ENCODE measurements at regions not wholly inside any gene's neighbourhood (a gene's known extent, or its start where the extent isn't known, plus 50 kb on each side); places are given as distances from the start of the nearest gene placed in this dataset.

DNA sequence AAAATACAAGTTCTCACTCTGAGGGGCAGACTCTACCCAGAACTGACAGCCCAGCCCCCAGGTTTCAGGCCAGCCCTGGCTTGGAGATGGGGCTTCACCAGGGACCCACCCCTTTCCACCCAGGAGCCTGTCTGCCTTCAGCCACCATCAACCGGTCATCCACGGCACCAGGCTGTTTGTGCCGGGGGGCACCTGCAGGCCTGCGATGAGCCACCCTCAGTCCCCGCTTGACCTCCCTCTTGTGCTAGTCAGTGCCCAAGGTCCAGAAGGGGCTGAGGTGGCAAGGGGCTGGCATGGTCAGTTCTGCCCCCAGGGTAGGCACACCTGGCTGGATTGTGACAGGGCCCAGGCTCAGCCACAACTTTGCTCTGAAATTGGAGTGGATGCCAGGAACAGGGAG lies 82.1 kb downstream of the ADRA2C start:
- Histone ChIP-seq H3K4me1 (ENCODE audit: insufficient read depth, low read length) (no peaks in the 10 kb centered on the region), H3K79me2 (ENCODE audit: insufficient read depth, low read length) (no peaks in the 10 kb centered on the region), H2AFZ (ENCODE audit: low read depth, low read length) (no peak overlapping the region), H3K4me3 (ENCODE audit: insufficient read depth, low read depth, low read length) (no peak overlapping the region), H3K36me3 (ENCODE audit: insufficient read depth, low read length) (no peaks in the 10 kb centered on the region), H3K4me2 (ENCODE audit: low read length) (no peak overlapping the region), H3K9me3 (ENCODE audit: insufficient read depth, low read depth, low read length) (no peaks in the 10 kb centered on the region), H3K27ac (ENCODE audit: low read depth, low read length) (no peak overlapping the region), H3K9ac (ENCODE audit: low read length) (no peak overlapping the region), H4K20me1 (ENCODE audit: insufficient read depth, low read length) (no peaks in the 10 kb centered on the region), H3K27me3 (ENCODE audit: insufficient read depth, low read length) (peaks cover 7% of the 10 kb centered on the region)
- H3K27ac Mint-ChIP-seq (ENCODE audit: unreplicated experiment) = no peak overlapping the region
- DNase-seq (ENCODE audit: low read depth) (no peak), FAIRE-seq (no peak)
- H3K4me3 Mint-ChIP-seq (ENCODE audit: unreplicated experiment) = no peak overlapping the region
- peaks cover 16% of the 10 kb centered on the region for H3K9me3 Mint-ChIP-seq (ENCODE audit: unreplicated experiment)
- H3K36me3 Mint-ChIP-seq (ENCODE audit: low read depth, unreplicated experiment) = no peaks in the 10 kb centered on the region
- H3K27me3 Mint-ChIP-seq (ENCODE audit: low read depth, unreplicated experiment) = peaks cover 55% of the 10 kb centered on the region
- H3K4me1 Mint-ChIP-seq (ENCODE audit: low read depth, unreplicated experiment) = no peaks in the 10 kb centered on the region
- TF ChIP-seq EZH2 (IDR thresholded peaks at IDR 0.05; ENCODE audit: insufficient read depth, low read length) = no peak
- TF ChIP-seq, protein P1, sequence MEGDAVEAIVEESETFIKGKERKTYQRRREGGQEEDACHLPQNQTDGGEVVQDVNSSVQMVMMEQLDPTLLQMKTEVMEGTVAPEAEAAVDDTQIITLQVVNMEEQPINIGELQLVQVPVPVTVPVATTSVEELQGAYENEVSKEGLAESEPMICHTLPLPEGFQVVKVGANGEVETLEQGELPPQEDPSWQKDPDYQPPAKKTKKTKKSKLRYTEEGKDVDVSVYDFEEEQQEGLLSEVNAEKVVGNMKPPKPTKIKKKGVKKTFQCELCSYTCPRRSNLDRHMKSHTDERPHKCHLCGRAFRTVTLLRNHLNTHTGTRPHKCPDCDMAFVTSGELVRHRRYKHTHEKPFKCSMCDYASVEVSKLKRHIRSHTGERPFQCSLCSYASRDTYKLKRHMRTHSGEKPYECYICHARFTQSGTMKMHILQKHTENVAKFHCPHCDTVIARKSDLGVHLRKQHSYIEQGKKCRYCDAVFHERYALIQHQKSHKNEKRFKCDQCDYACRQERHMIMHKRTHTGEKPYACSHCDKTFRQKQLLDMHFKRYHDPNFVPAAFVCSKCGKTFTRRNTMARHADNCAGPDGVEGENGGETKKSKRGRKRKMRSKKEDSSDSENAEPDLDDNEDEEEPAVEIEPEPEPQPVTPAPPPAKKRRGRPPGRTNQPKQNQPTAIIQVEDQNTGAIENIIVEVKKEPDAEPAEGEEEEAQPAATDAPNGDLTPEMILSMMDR (IDR thresholded peaks at IDR 0.05; ENCODE audit: insufficient read depth, low read depth, low read length) = no peak

DNA sequence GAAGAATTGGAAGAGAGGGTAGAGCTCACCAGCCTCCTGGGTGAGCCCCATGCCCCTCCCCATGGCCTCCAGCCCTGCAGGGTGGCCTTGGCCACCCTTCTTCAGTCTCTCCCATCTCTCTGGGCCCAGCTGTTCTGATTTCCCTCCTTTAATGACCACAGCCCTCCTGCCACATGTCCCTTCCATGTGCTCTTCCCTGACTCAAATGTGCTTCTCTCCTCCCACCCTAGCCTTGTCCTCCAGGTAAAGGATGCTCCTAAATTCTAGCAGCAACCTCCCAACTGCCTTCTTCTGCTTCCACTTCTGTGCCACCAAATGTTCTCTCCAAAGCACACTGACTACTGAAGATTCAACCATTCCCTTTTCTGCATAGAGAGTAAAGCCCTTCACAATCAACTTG lies 83.0 kb downstream of the ADRA2C start:
- Histone ChIP-seq H3K4me2 (ENCODE audit: low read length) (no peak overlapping the region), H2AFZ (ENCODE audit: low read depth, low read length) (no peak overlapping the region), H3K36me3 (ENCODE audit: insufficient read depth, low read length) (no peaks in the 10 kb centered on the region), H3K9me3 (ENCODE audit: insufficient read depth, low read depth, low read length) (no peaks in the 10 kb centered on the region), H3K4me3 (ENCODE audit: insufficient read depth, low read depth, low read length) (no peak overlapping the region), H3K27me3 (ENCODE audit: insufficient read depth, low read length) (peaks cover 2% of the 10 kb centered on the region), H3K27ac (ENCODE audit: low read depth, low read length) (no peak overlapping the region), H3K79me2 (ENCODE audit: insufficient read depth, low read length) (no peaks in the 10 kb centered on the region), H3K9ac (ENCODE audit: low read length) (no peak overlapping the region), H3K4me1 (ENCODE audit: insufficient read depth, low read length) (no peaks in the 10 kb centered on the region), H4K20me1 (ENCODE audit: insufficient read depth, low read length) (no peaks in the 10 kb centered on the region)
- TF ChIP-seq EZH2 (IDR thresholded peaks at IDR 0.05; ENCODE audit: insufficient read depth, low read length) = no peak
- TF ChIP-seq, protein P1 (IDR thresholded peaks at IDR 0.05; ENCODE audit: insufficient read depth, low read depth, low read length) = no peak
- H3K4me3 Mint-ChIP-seq (ENCODE audit: unreplicated experiment) = no peak overlapping the region
- no peaks in the 10 kb centered on the region for H3K36me3 Mint-ChIP-seq (ENCODE audit: low read depth, unreplicated experiment)
- FAIRE-seq (no peak), DNase-seq (ENCODE audit: low read depth) (no peak)
- H3K4me1 Mint-ChIP-seq (ENCODE audit: low read depth, unreplicated experiment) = no peaks in the 10 kb centered on the region
- peaks cover 16% of the 10 kb centered on the region for H3K9me3 Mint-ChIP-seq (ENCODE audit: unreplicated experiment)
- H3K27ac Mint-ChIP-seq (ENCODE audit: unreplicated experiment) = no peak overlapping the region
- peaks cover 55% of the 10 kb centered on the region for H3K27me3 Mint-ChIP-seq (ENCODE audit: low read depth, unreplicated experiment)

DNA sequence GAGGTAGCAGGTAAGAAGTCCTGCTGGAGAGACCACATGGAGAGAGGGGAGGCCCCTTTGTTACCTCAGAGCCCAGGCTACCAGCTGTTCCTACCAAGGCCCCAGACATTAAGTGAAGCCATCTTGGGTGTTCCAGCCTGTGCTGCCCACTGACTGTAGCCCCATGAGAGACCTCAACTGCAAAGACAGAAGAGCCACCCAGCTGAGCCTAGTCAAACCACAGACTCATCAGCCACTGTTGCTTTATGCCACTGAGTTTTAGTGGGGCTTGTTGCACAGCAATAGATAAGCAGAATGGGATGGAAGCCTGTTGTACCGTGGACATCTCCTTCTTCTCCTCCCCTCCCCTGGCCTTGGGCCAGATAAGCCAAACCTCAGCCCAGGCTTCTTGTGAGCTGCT lies 83.9 kb downstream of the ADRA2C start:
- H3K27me3 Mint-ChIP-seq (ENCODE audit: low read depth, unreplicated experiment) = peaks cover 62% of the 10 kb centered on the region
- no peak for TF ChIP-seq EZH2 (IDR thresholded peaks at IDR 0.05; ENCODE audit: insufficient read depth, low read length)
- TF ChIP-seq, protein P1 (IDR thresholded peaks at IDR 0.05; ENCODE audit: insufficient read depth, low read depth, low read length) = no peak
- no peaks in the 10 kb centered on the region for H3K36me3 Mint-ChIP-seq (ENCODE audit: low read depth, unreplicated experiment)
- Histone ChIP-seq H4K20me1 (ENCODE audit: insufficient read depth, low read length) (no peaks in the 10 kb centered on the region), H3K9me3 (ENCODE audit: insufficient read depth, low read depth, low read length) (no peaks in the 10 kb centered on the region), H3K4me1 (ENCODE audit: insufficient read depth, low read length) (no peaks in the 10 kb centered on the region), H2AFZ (ENCODE audit: low read depth, low read length) (no peak overlapping the region), H3K9ac (ENCODE audit: low read length) (no peak overlapping the region), H3K27ac (ENCODE audit: low read depth, low read length) (no peak overlapping the region), H3K36me3 (ENCODE audit: insufficient read depth, low read length) (no peaks in the 10 kb centered on the region), H3K27me3 (ENCODE audit: insufficient read depth, low read length) (peaks cover 2% of the 10 kb centered on the region), H3K4me2 (ENCODE audit: low read length) (no peak overlapping the region), H3K4me3 (ENCODE audit: insufficient read depth, low read depth, low read length) (no peak overlapping the region), H3K79me2 (ENCODE audit: insufficient read depth, low read length) (no peaks in the 10 kb centered on the region)
- peaks cover 16% of the 10 kb centered on the region for H3K9me3 Mint-ChIP-seq (ENCODE audit: unreplicated experiment)
- FAIRE-seq (no peak), DNase-seq (ENCODE audit: low read depth) (no peak)
- H3K27ac Mint-ChIP-seq (ENCODE audit: unreplicated experiment) = no peak overlapping the region
- no peak overlapping the region for H3K4me3 Mint-ChIP-seq (ENCODE audit: unreplicated experiment)
- no peaks in the 10 kb centered on the region for H3K4me1 Mint-ChIP-seq (ENCODE audit: low read depth, unreplicated experiment)
